Subcutaneous abdominal adipose tissue (tissue), 5 donors: ENCODE measurements at regions not wholly inside any gene's neighbourhood (a gene's known extent, or its start where the extent isn't known, plus 50 kb on each side); places are given as distances from the start of the nearest gene placed in this dataset.

Experiments used
- H3K27ac ChIP-seq: one replicate; pipeline ENCODE4 v1.7.0; 2013; ENCODE audit warnings: low read depth, mild to moderate bottlenecking, inconsistent platforms, low read length, moderate library complexity
- H3K27me3 ChIP-seq, 5 donors: one replicate each; pipeline ENCODE4 v1.7.0; 2013; ENCODE audit warnings: low read length in 5 of 5, inconsistent platforms in 1 of 5; ENCODE audit not compliant: control insufficient read depth in 5 of 5, insufficient read depth in 4 of 5
- H3K36me3 ChIP-seq, 5 donors: one replicate each; pipeline ENCODE4 v1.7.0; 2013; ENCODE audit warnings: low read length in 5 of 5; ENCODE audit not compliant: control insufficient read depth in 5 of 5, insufficient read depth in 5 of 5
- H3K4me1 ChIP-seq, 5 donors: one replicate each; pipeline ENCODE4 v1.7.0; 2013; ENCODE audit warnings: low read length in 5 of 5, mild to moderate bottlenecking in 3 of 5, moderate library complexity in 1 of 5; ENCODE audit not compliant: control insufficient read depth in 5 of 5, insufficient read depth in 5 of 5
- H3K4me3 ChIP-seq, 5 donors: one replicate each; pipeline ENCODE4 v1.7.0; 2013; ENCODE audit warnings: low read length in 5 of 5, low read depth in 1 of 5
- H3K9ac ChIP-seq, 5 donors: one replicate each; pipeline ENCODE4 v1.7.0; 2013; ENCODE audit warnings: low read length in 5 of 5, mild to moderate bottlenecking in 4 of 5, moderate library complexity in 3 of 5
- H3K9me3 ChIP-seq, 5 donors: one replicate each; pipeline ENCODE4 v1.7.0; 2013; ENCODE audit warnings: low read length in 5 of 5; ENCODE audit not compliant: control insufficient read depth in 5 of 5
- donor health status: healthy.
- donor health status: healthy.
- donor health status: healthy.
- donor health status: healthy.
- donor health status: healthy.

DNA sequence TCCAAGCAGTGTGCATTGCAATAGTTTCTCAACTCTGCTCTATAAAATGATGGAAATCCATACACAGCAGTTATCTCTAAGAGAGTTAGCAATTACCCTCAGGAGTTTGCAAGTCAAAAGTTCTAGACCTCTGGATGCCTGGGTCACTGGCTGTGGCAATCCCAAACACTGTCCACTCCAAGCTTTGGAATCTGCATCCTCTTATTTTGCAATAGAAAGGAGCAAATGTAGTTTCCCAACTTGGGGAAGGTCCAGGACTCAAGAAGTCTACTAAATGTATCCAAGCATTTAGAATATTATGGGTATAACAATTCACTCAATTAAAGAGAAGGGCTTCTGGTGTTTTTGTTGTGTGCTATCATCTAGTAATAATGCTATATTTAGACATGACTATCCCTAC is 131.3 kb upstream of the NRP1 start:
- Histone ChIP-seq H3K4me3 (no peak overlapping the region), H3K36me3 (no peaks in the 10 kb centered on the region), H3K4me1 (peaks cover 0 to 13% (median 0%) of the 10 kb centered on the region in 5 donors), H3K27ac (no peak overlapping the region), H3K27me3 (no peaks in the 10 kb centered on the region), H3K9ac (no peak overlapping the region), H3K9me3 (no peaks in the 10 kb centered on the region)

DNA sequence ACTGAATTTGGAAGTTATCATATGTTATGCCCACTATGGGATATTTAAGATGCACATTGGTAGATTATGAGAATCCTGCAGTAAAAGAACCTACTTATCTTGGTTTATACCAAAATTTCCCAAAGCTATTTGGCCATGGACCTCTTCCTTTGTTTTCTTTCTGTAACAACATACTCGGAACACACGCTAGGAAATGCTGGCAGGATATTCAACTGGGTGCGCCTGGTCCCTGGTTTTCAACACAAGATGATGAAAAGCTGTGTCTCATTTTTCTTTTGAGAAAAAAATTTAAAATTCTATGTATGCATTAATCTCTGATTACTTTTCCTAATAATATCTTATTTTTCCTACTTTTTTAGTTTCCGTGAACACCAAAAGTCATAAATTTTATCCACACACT is 128.5 kb upstream of the NRP1 start:
- Histone ChIP-seq H3K4me3 (no peak overlapping the region), H3K9ac (no peak overlapping the region), H3K27ac (no peak overlapping the region), H3K9me3 (no peaks in the 10 kb centered on the region), H3K36me3 (no peaks in the 10 kb centered on the region), H3K27me3 (no peaks in the 10 kb centered on the region), H3K4me1 (peaks cover 0 to 17% (median 3%) of the 10 kb centered on the region in 5 donors)

DNA sequence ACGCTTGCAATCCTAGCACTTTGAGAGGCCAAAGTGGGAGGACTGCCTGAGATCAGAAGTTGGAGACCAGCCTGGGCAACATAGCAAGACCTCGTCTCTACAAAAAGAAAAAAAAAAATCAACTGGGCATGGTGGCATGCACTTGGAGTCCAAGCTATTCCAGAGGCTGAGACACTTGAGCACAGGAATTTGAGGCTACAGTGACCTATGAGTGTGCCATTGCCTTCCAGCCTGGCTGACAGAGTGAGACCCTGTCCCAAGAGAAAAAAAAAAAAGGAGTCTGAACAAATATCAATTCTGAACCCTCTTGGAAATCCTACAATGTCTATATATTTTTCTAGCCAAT is 126.8 kb upstream of the NRP1 start:
- Histone ChIP-seq H3K27me3 (no peaks in the 10 kb centered on the region), H3K9ac (no peak overlapping the region), H3K4me3 (no peak overlapping the region), H3K4me1 (peaks cover 0 to 17% (median 3%) of the 10 kb centered on the region in 5 donors), H3K9me3 (no peaks in the 10 kb centered on the region), H3K36me3 (no peaks in the 10 kb centered on the region), H3K27ac (no peak overlapping the region)

DNA sequence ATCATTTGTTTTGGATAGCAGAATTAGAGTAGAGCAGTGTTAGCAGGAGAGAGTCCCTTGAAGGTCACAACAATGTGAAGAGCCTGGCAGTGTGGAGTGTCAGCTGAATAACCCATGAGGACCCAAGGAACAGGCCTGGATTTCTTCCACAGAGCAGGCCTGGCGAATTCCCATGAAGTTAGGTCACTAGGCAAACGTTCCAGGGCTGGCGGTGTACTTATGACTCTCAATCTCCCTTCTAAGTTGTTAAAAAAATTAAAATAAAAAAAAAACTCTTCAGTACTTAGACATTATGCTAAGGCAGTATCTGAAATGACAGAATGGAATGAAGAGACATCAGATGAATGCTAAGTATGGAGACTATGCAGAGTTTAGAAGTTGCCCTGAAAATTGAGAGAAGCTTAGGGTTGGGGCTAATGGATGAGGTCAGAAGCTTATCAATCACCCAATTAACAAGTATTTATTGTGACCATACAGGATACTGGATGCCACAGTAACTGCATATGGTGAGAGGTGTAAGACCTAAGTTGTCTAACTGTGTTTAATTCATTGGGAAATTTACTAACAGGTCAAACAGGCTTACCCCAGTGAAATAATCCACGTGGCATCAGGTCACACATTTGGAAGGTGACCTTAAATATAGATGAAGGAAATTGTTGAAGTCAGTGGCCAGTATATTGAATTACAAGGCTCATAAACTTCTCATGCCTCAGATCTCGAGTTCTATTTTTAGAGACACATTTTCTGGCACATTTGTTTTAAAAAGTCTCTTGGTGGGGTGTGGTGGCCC is 126.2 kb upstream of the NRP1 start:
- Histone ChIP-seq H3K27me3 (no peaks in the 10 kb centered on the region), H3K27ac (no peak overlapping the region)

DNA sequence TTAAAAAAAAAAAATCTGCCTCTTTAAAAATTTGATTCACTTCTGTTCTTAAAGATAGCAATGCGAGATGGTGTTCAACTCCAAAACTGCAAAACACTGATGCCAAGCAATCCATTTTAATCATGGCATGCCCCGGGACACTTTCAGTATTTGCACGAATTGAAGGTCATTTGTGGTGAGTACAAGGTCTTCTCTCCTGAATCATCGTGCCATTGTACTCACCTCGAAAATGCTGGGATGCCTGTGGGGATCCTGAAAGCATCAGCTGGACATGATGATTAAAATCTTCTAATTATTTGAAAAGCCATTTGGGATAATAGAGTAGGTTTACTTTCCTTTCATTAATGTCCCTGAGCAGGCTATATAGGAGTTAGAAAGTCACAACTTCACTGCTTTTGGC is 125.1 kb upstream of the NRP1 start:
- Histone ChIP-seq H3K4me3 (no peak overlapping the region), H3K4me1 (peaks cover 0 to 11% (median 4%) of the 10 kb centered on the region in 5 donors), H3K36me3 (no peaks in the 10 kb centered on the region), H3K9ac (no peak overlapping the region), H3K27me3 (no peaks in the 10 kb centered on the region), H3K9me3 (no peaks in the 10 kb centered on the region), H3K27ac (no peak overlapping the region)

More for the DNA sequence above, 126.2 kb upstream of the NRP1 start:
- Histone ChIP-seq H3K36me3 (no peaks in the 10 kb centered on the region), H3K4me3 (no peak overlapping the region), H3K9me3 (no peaks in the 10 kb centered on the region), H3K9ac (no peak overlapping the region), H3K4me1 (peaks cover 0 to 14% (median 3%) of the 10 kb centered on the region in 5 donors)

DNA sequence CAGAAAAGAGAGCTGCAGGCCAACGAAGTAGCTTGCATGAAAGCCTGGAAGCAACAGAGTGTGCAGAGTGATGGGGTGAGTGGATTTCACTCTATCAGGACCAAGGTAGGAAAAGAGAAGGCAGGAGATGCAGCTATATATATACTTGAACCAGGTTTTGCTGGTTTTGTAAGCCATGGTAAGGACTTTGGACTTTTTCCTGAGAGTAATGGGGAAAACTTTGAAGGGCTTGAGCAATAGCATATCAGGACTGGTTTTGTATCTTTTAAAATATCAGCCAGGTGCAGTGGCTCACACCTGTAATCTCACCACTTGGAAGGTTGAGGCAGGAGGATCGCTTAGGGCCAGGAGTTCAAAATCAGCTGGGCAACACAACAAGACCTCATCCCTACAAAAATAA is 120.6 kb upstream of the NRP1 start:
- H3K27ac ChIP-seq = no peak overlapping the region

DNA sequence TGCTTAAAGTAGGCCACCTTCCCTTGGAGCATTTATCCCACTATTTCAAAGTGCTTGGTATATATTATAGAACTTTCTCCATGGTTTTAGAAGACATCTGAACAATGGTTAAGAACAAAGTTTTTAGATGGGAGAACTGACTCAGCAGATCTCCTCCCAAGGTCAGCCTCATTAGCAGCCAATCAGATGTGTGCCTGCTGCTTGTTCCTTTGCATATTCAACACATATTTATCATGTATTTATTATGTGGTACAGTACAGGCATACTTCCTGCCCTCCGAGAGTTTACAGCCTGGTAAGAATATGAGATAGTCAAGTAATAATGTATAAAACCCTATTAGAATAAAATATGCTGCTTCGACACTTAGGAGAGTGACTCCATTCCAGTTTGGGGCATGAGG is 120.1 kb upstream of the NRP1 start:
- no peak overlapping the region for H3K27ac ChIP-seq
- H3K9ac ChIP-seq = no peak overlapping the region
- no peaks in the 10 kb centered on the region for H3K36me3 ChIP-seq
- peaks cover 0 to 4% (median 0%) of the 10 kb centered on the region in 5 donors for H3K4me1 ChIP-seq
- H3K27me3 ChIP-seq = no peaks in the 10 kb centered on the region
- H3K4me3 ChIP-seq = no peak overlapping the region
- H3K9me3 ChIP-seq = peaks cover 0 to 9% (median 0%) of the 10 kb centered on the region in 5 donors

More for the DNA sequence above, 120.6 kb upstream of the NRP1 start:
- no peaks in the 10 kb centered on the region for H3K36me3 ChIP-seq
- peaks cover 0 to 9% (median 0%) of the 10 kb centered on the region in 5 donors for H3K9me3 ChIP-seq
- H3K4me1 ChIP-seq = peaks cover 0 to 4% (median 0%) of the 10 kb centered on the region in 5 donors
- no peak overlapping the region for H3K9ac ChIP-seq
- H3K4me3 ChIP-seq = no peak overlapping the region
- H3K27me3 ChIP-seq = no peaks in the 10 kb centered on the region

DNA sequence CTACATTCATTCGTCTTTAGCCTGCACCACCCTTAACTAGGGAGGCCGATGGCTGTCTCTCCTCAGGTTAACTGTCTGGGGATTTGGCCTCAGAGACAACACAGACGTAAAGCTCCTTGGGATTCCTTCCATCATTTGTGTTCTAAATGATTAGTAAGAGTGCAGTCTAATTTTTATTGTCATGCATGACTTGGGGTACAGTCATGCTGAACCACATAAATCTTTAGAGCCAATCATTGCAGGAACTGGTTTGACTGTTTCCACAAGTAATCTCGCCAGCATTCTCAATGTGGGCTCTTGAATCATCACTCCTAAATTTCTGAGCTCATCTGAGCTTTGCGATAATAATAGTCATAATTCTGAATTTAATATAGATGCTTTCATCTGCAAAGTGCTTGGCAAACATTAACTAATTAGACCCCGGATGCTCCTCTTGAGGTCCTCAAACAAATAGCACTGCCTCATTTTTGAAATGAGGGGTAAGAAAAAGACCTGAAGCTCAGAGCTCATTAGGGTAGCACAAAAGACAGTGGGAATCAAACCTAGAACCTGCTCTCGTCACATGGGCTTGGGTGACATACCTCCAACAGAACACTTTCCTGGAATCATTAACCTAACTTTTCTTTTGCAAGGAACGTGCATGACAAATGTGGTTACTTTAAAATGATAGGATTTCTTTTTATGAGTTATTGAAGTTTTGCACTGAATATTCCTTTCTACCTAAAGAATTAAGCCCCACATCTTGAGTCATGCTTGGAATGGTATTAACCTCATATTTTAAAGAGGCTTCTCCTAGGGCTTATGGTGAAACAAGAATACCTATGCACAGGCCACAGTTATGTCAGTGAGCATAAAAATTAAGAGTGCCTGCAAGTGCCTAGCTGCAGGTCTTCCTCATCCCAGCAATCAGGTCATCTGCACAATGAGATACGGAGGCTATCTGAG is 118.9 kb upstream of the NRP1 start:
- H3K9ac ChIP-seq = no peak overlapping the region
- H3K4me1 ChIP-seq = peaks cover 0 to 4% (median 0%) of the 10 kb centered on the region in 5 donors
- H3K27ac ChIP-seq = no peak overlapping the region
- H3K4me3 ChIP-seq = no peak overlapping the region
- no peaks in the 10 kb centered on the region for H3K27me3 ChIP-seq
- H3K9me3 ChIP-seq = peaks cover 0 to 9% (median 0%) of the 10 kb centered on the region in 5 donors
- H3K36me3 ChIP-seq = no peaks in the 10 kb centered on the region

DNA sequence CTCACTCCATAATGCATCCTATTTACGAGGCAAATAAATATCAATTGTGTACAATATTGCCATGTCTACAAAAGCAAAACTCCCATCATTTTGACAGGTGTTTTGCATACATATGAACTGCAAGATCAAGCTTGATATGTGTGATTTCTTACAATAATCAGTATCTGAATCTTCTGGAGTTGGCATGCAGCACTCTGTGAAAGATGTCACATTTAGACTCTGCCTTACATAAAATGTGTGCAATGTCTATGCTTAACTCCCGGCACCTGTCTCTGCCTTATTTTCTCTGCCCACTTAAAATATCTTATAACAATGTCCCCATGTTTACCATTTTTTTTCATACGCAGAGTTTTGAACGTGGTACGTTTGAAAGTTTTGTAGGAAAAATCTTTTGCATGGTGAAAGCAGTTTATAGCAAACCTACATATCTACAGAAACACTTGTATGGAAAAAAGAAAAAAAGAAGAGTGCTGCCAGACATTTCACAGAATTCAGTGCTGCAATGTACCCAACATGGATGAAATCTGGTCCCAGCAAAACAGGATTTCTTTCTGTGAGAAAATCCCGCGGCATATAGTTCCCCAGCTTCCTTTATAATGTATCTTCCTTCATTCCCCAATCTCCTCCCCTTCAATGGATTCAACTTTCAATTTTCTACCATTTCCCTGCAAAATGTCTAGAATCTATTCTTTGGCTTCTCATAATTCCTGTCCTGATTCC is 114.1 kb upstream of the NRP1 start:
- Histone ChIP-seq H3K9ac (no peak overlapping the region), H3K27me3 (no peaks in the 10 kb centered on the region), H3K27ac (no peak overlapping the region), H3K9me3 (peaks cover 0 to 9% (median 0%) of the 10 kb centered on the region in 5 donors), H3K4me3 (no peak overlapping the region), H3K4me1 (no peaks in the 10 kb centered on the region), H3K36me3 (no peaks in the 10 kb centered on the region)
